ENCODE measurements at regions not wholly inside any gene's neighbourhood (a gene's known extent, or its start where the extent isn't known, plus 50 kb on each side); places are given as distances from the start of the nearest gene placed in this dataset.
"Not testable (repeated sequence)": the region's sequence is repeated elsewhere in the genome, so short reads cannot be mapped to it uniquely, and the experiment has no call there.

DNA sequence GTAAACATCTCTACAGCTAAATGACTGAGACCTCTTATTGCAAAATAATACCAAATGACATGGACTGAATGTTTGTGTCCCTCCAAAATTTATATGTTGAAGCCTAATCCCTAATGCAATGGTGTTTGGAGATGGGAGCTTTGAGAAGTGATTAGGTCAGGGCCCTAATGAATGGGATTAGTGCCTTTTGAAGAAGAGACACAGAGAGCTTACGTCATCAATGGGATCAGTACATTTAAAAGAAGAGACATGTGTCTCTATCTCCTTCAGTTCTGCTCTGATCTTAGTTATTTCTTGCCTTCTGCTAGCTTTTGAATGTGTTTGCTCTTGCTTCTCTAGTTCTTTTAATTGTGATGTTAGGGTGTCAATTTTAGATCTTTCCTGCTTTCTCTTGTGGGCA lies 301.6 kb upstream of the FSTL5 start:
- TF ChIP-seq GABPA (IDR thresholded peaks at IDR 0.05; ENCODE audit: borderline replicate concordance, insufficient read depth, low read length); CBX5 (IDR thresholded peaks at IDR 0.05; ENCODE audit: low read depth, low read length); TBP (IDR thresholded peaks at IDR 0.05; ENCODE audit: low read depth, low read length); FOSL1 (IDR thresholded peaks at IDR 0.05; ENCODE audit: insufficient read depth, low read depth, low read length); KDM5A (IDR thresholded peaks at IDR 0.05; ENCODE audit: low read length); MAFK (IDR thresholded peaks at IDR 0.05; ENCODE audit: low read depth, low read length); POLR2A (IDR thresholded peaks at IDR 0.05; ENCODE audit: control extremely low read depth in 1 of 2, low read depth in 2 of 2, low read length in 2 of 2); RAD21 (IDR thresholded peaks at IDR 0.05 in 1 of 2, conservative IDR thresholded peaks at IDR 0.05 in 1 of 2; ENCODE audit: low read depth in 2 of 2, low read length in 2 of 2): not testable (repeated sequence)
- TF ChIP-seq, protein P1, sequence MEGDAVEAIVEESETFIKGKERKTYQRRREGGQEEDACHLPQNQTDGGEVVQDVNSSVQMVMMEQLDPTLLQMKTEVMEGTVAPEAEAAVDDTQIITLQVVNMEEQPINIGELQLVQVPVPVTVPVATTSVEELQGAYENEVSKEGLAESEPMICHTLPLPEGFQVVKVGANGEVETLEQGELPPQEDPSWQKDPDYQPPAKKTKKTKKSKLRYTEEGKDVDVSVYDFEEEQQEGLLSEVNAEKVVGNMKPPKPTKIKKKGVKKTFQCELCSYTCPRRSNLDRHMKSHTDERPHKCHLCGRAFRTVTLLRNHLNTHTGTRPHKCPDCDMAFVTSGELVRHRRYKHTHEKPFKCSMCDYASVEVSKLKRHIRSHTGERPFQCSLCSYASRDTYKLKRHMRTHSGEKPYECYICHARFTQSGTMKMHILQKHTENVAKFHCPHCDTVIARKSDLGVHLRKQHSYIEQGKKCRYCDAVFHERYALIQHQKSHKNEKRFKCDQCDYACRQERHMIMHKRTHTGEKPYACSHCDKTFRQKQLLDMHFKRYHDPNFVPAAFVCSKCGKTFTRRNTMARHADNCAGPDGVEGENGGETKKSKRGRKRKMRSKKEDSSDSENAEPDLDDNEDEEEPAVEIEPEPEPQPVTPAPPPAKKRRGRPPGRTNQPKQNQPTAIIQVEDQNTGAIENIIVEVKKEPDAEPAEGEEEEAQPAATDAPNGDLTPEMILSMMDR (IDR thresholded peaks at IDR 0.05; ENCODE audit: control extremely low read depth in 1 of 3, insufficient read depth in 1 of 3, low read depth in 1 of 3, low read length in 3 of 3) = not testable (repeated sequence)

All from H1 (cell line).